GM23338 (cell line): ENCODE measurements at regions not wholly inside any gene's neighbourhood (a gene's known extent, or its start where the extent isn't known, plus 50 kb on each side); places are given as distances from the start of the nearest gene placed in this dataset.

Experiments used
- ATAC-seq: fragments of 200-7000 bp; cut with Tn5 transposase; 3 replicates; pipeline ENCODE4 v1.9.1; 2020
- DNase-seq: peaks from one replicate; pipeline ENCODE4 v3.0.0-alpha.2; 2015; ENCODE audit warnings: low spot score
- H2AFZ ChIP-seq: fragments of 200-600 bp; sonication (generic); 2 replicates; pipeline ENCODE4 v1.8.0; 2016; ENCODE audit warnings: antibody characterized with exemption, mild to moderate bottlenecking, moderate library complexity
- H3F3A ChIP-seq: fragments of 200-600 bp; sonication (generic); replicated peaks from 2 replicates; pipeline ENCODE4 v1.8.0; 2017; ENCODE audit warnings: antibody characterized with exemption, mixed run types, low read depth
- H3K27ac ChIP-seq: fragments of 200-600 bp; sonication (generic); 2 replicates; pipeline ENCODE4 v1.6.1; 2016; ENCODE audit warnings: low read depth
- H3K27me3 ChIP-seq: fragments of 200-600 bp; sonication (generic); 2 replicates; pipeline ENCODE4 v1.8.0; 2016; ENCODE audit warnings: mild to moderate bottlenecking, mixed run types, moderate library complexity; ENCODE audit not compliant: insufficient read depth
- H3K36me3 ChIP-seq: fragments of 200-600 bp; sonication (generic); 2 replicates; pipeline ENCODE4 v1.8.0; 2016; ENCODE audit warnings: mild to moderate bottlenecking; ENCODE audit not compliant: insufficient read depth
- H3K4me1 ChIP-seq: fragments of 200-600 bp; sonication (generic); 2 replicates; pipeline ENCODE4 v1.8.0; 2016; ENCODE audit warnings: mild to moderate bottlenecking, moderate library complexity; ENCODE audit not compliant: insufficient read depth
- H3K4me2 ChIP-seq: fragments of 200-600 bp; sonication (generic); 2 replicates; pipeline ENCODE4 v1.7.1; 2017; ENCODE audit warnings: mixed run types
- H3K4me3 ChIP-seq: fragments of 200-600 bp; sonication (generic); 2 replicates; pipeline ENCODE4 v1.6.1; 2016; ENCODE audit warnings: mixed run types
- H3K79me2 ChIP-seq: fragments of 200-600 bp; sonication (generic); replicated peaks from 2 replicates; pipeline ENCODE4 v1.8.0; 2017; ENCODE audit warnings: mild to moderate bottlenecking; ENCODE audit not compliant: insufficient read depth
- H3K9me2 ChIP-seq: fragments of 200-600 bp; sonication (generic); 2 replicates; pipeline ENCODE4 v1.8.0; 2017; ENCODE audit not compliant: insufficient read depth
- H4K20me1 ChIP-seq: fragments of 200-600 bp; sonication (generic); replicated peaks from 2 replicates; pipeline ENCODE4 v1.8.0; 2017; ENCODE audit warnings: mild to moderate bottlenecking; ENCODE audit not compliant: insufficient read depth
- H3K27ac Mint-ChIP-seq: 2 replicates; pipeline ENCODE4 v1.8.0; 2020; ENCODE audit warnings: inconsistent platforms, mild to moderate bottlenecking, moderate library complexity, mixed read lengths
- H3K27me3 Mint-ChIP-seq: 3 replicates; pipeline ENCODE4 v1.8.0; 2022; ENCODE audit warnings: low read depth, mild to moderate bottlenecking, moderate library complexity, mixed read lengths, inconsistent platforms; ENCODE audit not compliant: insufficient read depth, poor library complexity
- H3K36me3 Mint-ChIP-seq: 3 replicates; pipeline ENCODE4 v1.8.0; 2021; ENCODE audit warnings: low read depth, mild to moderate bottlenecking, inconsistent platforms, moderate library complexity, mixed read lengths
- H3K4me1 Mint-ChIP-seq: 3 replicates; pipeline ENCODE4 v1.8.0; 2020; ENCODE audit warnings: mild to moderate bottlenecking, inconsistent platforms, mixed read lengths
- H3K4me3 Mint-ChIP-seq: 3 replicates; pipeline ENCODE4 v1.8.0; 2021; ENCODE audit warnings: moderate library complexity, mild to moderate bottlenecking, inconsistent platforms, mixed read lengths
- H3K9me3 Mint-ChIP-seq: 3 replicates; pipeline ENCODE4 v1.8.0; 2020; ENCODE audit warnings: moderate library complexity, mild to moderate bottlenecking, inconsistent platforms, mixed read lengths
- CREB1 ChIP-seq: fragments of 250-450 bp; sonication (Bioruptor Pico); IDR thresholded peaks from 2 replicates; pipeline ENCODE4 v1.5.0; 2020; ENCODE audit warnings: low read depth, mild to moderate bottlenecking, moderate library complexity
- CTCF ChIP-seq, 2 experiments: fragments of 200-600 bp in 1 of 2; sonication (generic) in 1 of 2; conservative IDR thresholded peaks; 2 replicates each; pipeline versions ENCODE4 v1.5.1 to v1.6.1; 2016 to 2017; ENCODE audit warnings: antibody characterized with exemption in 2 of 2, low read depth in 2 of 2, mild to moderate bottlenecking in 2 of 2, moderate library complexity in 1 of 2
- ETS1 ChIP-seq: IDR thresholded peaks from 2 replicates; pipeline ENCODE4 v1.6.1; 2016; ENCODE audit warnings: antibody characterized with exemption
- EZH2phosphoT487 ChIP-seq: fragments of 200-600 bp; sonication (generic); IDR thresholded peaks from one replicate; pipeline ENCODE4 v1.8.1; 2018; ENCODE audit warnings: antibody characterized with exemption; ENCODE audit not compliant: unreplicated experiment
- JUNB ChIP-seq: IDR thresholded peaks from one replicate; pipeline ENCODE4 v1.6.1; 2016; ENCODE audit warnings: antibody characterized with exemption; ENCODE audit not compliant: unreplicated experiment
- NANOG ChIP-seq: IDR thresholded peaks from 2 replicates; pipeline ENCODE4 v1.6.1; 2016; ENCODE audit warnings: antibody characterized with exemption, borderline replicate concordance
- POLR2AphosphoS5 ChIP-seq: IDR thresholded peaks from 2 replicates; pipeline ENCODE4 v1.6.1; 2016; ENCODE audit warnings: antibody characterized with exemption, low read depth
- ZNF114 ChIP-seq: fragments of 250-450 bp; sonication (Bioruptor Pico); IDR thresholded peaks from 2 replicates; pipeline ENCODE4 v1.5.0; 2020; ENCODE audit warnings: mild to moderate bottlenecking, moderate library complexity
- ZNF331 ChIP-seq: fragments of 250-450 bp; sonication (Bioruptor Pico); IDR thresholded peaks from 2 replicates; pipeline ENCODE4 v1.5.0; 2020; ENCODE audit warnings: low read depth, mild to moderate bottlenecking, moderate library complexity
- ZNF462 ChIP-seq: fragments of 250-450 bp; sonication (Bioruptor Pico); IDR thresholded peaks from 2 replicates; pipeline ENCODE4 v1.5.0; 2020; ENCODE audit warnings: mild to moderate bottlenecking, moderate library complexity

- Mint-ChIP-seq H3K9me3 (peaks cover 13% of the 10 kb centered on the region), H3K27me3 (no peaks in the 10 kb centered on the region), H3K27ac (no peak overlapping the region), H3K4me1 (no peaks in the 10 kb centered on the region), H3K36me3 (peaks cover 3% of the 10 kb centered on the region; the same call in 1 of the 3 replicates), H3K4me3 (no peak overlapping the region)
- Histone ChIP-seq H3K27me3 (no peaks in the 10 kb centered on the region), H3K9me2 (no peaks in the 10 kb centered on the region), H2AFZ (peak overlapping the region; percentile 30; the same call in 1 of the 2 replicates), H3K79me2 (no peaks in the 10 kb centered on the region), H3K4me1 (no peaks in the 10 kb centered on the region), H3F3A (no peaks in the 10 kb centered on the region), H3K27ac (no peak overlapping the region), H3K4me2 (no peak overlapping the region), H3K4me3 (no peak overlapping the region), H4K20me1 (no peaks in the 10 kb centered on the region), H3K36me3 (no peaks in the 10 kb centered on the region)
- ATAC-seq: no peak
- DNase-seq: peak; percentile 4
- TF ChIP-seq ZNF462 (CRISPR knock-in tag) (no peak), ZNF114 (CRISPR knock-in tag) (no peak), CTCF (conservative IDR thresholded peaks at IDR 0.05; ENCODE audit: low read depth in 2 of 2) (peak; percentile 21 to 45; a peak in 3 of 4 replicates), ZNF331 (no peak)
Observed at GRCh38 chr7:109456116-109456515, 886.4 kb downstream of the DNAJB9 start.

- peaks cover 2% of the 10 kb centered on the region; the same call in 1 of the 3 replicates for H3K9me3 Mint-ChIP-seq
- no peaks in the 10 kb centered on the region for H3K36me3 ChIP-seq
- DNase-seq: no peak
- no peaks in the 10 kb centered on the region for H3K9me2 ChIP-seq
- H3F3A ChIP-seq: no peaks in the 10 kb centered on the region
- H3K4me3 ChIP-seq: no peak overlapping the region
- no peaks in the 10 kb centered on the region for H4K20me1 ChIP-seq
- no peak overlapping the region for H3K27ac ChIP-seq
- H2AFZ ChIP-seq: no peak overlapping the region
- H3K4me3 Mint-ChIP-seq: no peak overlapping the region
- no peaks in the 10 kb centered on the region for H3K79me2 ChIP-seq
- no peak for ATAC-seq
- H3K27me3 ChIP-seq: no peaks in the 10 kb centered on the region
- no peaks in the 10 kb centered on the region for H3K4me1 ChIP-seq
- H3K4me2 ChIP-seq: no peak overlapping the region
- H3K36me3 Mint-ChIP-seq: no peaks in the 10 kb centered on the region
- H3K27me3 Mint-ChIP-seq: no peaks in the 10 kb centered on the region
- no peaks in the 10 kb centered on the region for H3K4me1 Mint-ChIP-seq
- H3K27ac Mint-ChIP-seq: no peak overlapping the region
- TF ChIP-seq CREB1 (CRISPR knock-in tag) (no peak), ETS1 (no peak), ZNF331 (no peak), NANOG (no peak), JUNB (no peak), EZH2phosphoT487 (no peak), POLR2AphosphoS5 (no peak), ZNF114 (CRISPR knock-in tag) (no peak)
Observed at GRCh38 chr7:109460296-109460695, 890.6 kb downstream of the DNAJB9 start.
